ENCODE measurements at regions not wholly inside any gene's neighbourhood (a gene's known extent, or its start where the extent isn't known, plus 50 kb on each side); places are given as distances from the start of the nearest gene placed in this dataset.

GRCh38 chr6:85314586-85314985 is 135.3 kb upstream of the NT5E start:
- no peaks in the 10 kb centered on the region for H3K36me3 ChIP-seq (ENCODE audit: control insufficient read depth in 4 of 4, insufficient read depth in 4 of 4, low read length in 4 of 4)
- no peaks in the 10 kb centered on the region for H3K4me1 ChIP-seq (ENCODE audit: control insufficient read depth in 5 of 5, insufficient read depth in 5 of 5, low read length in 5 of 5)
- H3K9ac ChIP-seq (ENCODE audit: insufficient read depth in 1 of 2, low read length in 2 of 2) = no peak overlapping the region
- H3K27ac ChIP-seq (ENCODE audit: low read depth in 1 of 2, low read length in 1 of 2) = no peak overlapping the region
- peaks cover 0 to 10% (median 4%) of the 10 kb centered on the region in 4 donors for H3K9me3 ChIP-seq (ENCODE audit: control insufficient read depth in 4 of 4, insufficient read depth in 3 of 4, low read length in 3 of 4)
- 82 to 87% methylated on average over 7 of the region's 7 CpGs for WGBS, 2 donors
- TF ChIP-seq CTCF (IDR thresholded peaks at IDR 0.05; ENCODE audit: control extremely low read depth, extremely low read depth) = no peak
- no peak overlapping the region for H3K4me3 ChIP-seq
- H3K27me3 ChIP-seq (ENCODE audit: control insufficient read depth in 3 of 3, insufficient read depth in 3 of 3, low read length in 2 of 3) = no peaks in the 10 kb centered on the region
- no peak for DNase-seq
- ATAC-seq (ENCODE audit: insufficient read depth, low FRiP score) = no peak

- no peaks in the 10 kb centered on the region for H3K4me1 ChIP-seq (ENCODE audit: control insufficient read depth in 5 of 5, insufficient read depth in 5 of 5, low read length in 5 of 5)
- no peak for DNase-seq
- no peaks in the 10 kb centered on the region for H3K9me3 ChIP-seq (ENCODE audit: control insufficient read depth in 4 of 4, insufficient read depth in 3 of 4, low read length in 3 of 4)
- whole genome bisulfite sequencing, 2 donors = 80% methylated on average over 3 of the region's 3 CpGs
- H3K27ac ChIP-seq (ENCODE audit: low read depth in 1 of 2, low read length in 1 of 2) = no peak overlapping the region
- H3K9ac ChIP-seq (ENCODE audit: insufficient read depth in 1 of 2, low read length in 2 of 2) = no peak overlapping the region
- no peak overlapping the region for H3K4me3 ChIP-seq
- H3K36me3 ChIP-seq (ENCODE audit: control insufficient read depth in 4 of 4, insufficient read depth in 4 of 4, low read length in 4 of 4) = no peaks in the 10 kb centered on the region
- TF ChIP-seq CTCF (IDR thresholded peaks at IDR 0.05; ENCODE audit: control extremely low read depth, extremely low read depth) = no peak
- no peak for ATAC-seq (ENCODE audit: insufficient read depth, low FRiP score)
- H3K27me3 ChIP-seq (ENCODE audit: control insufficient read depth in 3 of 3, insufficient read depth in 3 of 3, low read length in 2 of 3) = no peaks in the 10 kb centered on the region
Observed at GRCh38 chr6:85300581-85300980, 149.3 kb upstream of the NT5E start.

- 57 to 73% methylated on average over 3 of the region's 3 CpGs for WGBS, 2 donors
- no peak overlapping the region for H3K27ac ChIP-seq (ENCODE audit: low read depth in 1 of 2, low read length in 1 of 2)
- DNase-seq = no peak
- H3K4me3 ChIP-seq = no peak overlapping the region
- no peak overlapping the region for H3K9ac ChIP-seq (ENCODE audit: insufficient read depth in 1 of 2, low read length in 2 of 2)
- no peaks in the 10 kb centered on the region for H3K27me3 ChIP-seq (ENCODE audit: control insufficient read depth in 3 of 3, insufficient read depth in 3 of 3, low read length in 2 of 3)
- ATAC-seq (ENCODE audit: insufficient read depth, low FRiP score) = no peak
- no peaks in the 10 kb centered on the region for H3K4me1 ChIP-seq (ENCODE audit: control insufficient read depth in 5 of 5, insufficient read depth in 5 of 5, low read length in 5 of 5)
- TF ChIP-seq CTCF (IDR thresholded peaks at IDR 0.05; ENCODE audit: control extremely low read depth, extremely low read depth) = no peak
- H3K9me3 ChIP-seq (ENCODE audit: control insufficient read depth in 4 of 4, insufficient read depth in 3 of 4, low read length in 3 of 4) = no peaks in the 10 kb centered on the region
- no peaks in the 10 kb centered on the region for H3K36me3 ChIP-seq (ENCODE audit: control insufficient read depth in 4 of 4, insufficient read depth in 4 of 4, low read length in 4 of 4)
Observed at GRCh38 chr6:85298553-85298952, 151.3 kb upstream of the NT5E start.

- H3K4me3 ChIP-seq = no peak overlapping the region
- no peaks in the 10 kb centered on the region for H3K4me1 ChIP-seq (ENCODE audit: control insufficient read depth in 5 of 5, insufficient read depth in 5 of 5, low read length in 5 of 5)
- peaks cover 0 to 3% (median 0%) of the 10 kb centered on the region in 4 donors for H3K9me3 ChIP-seq (ENCODE audit: control insufficient read depth in 4 of 4, insufficient read depth in 3 of 4, low read length in 3 of 4)
- H3K36me3 ChIP-seq (ENCODE audit: control insufficient read depth in 4 of 4, insufficient read depth in 4 of 4, low read length in 4 of 4) = no peaks in the 10 kb centered on the region
- TF ChIP-seq CTCF (IDR thresholded peaks at IDR 0.05; ENCODE audit: control extremely low read depth, extremely low read depth) = no peak
- ATAC-seq (ENCODE audit: insufficient read depth, low FRiP score) (no peak), DNase-seq (no peak)
- no peak overlapping the region for H3K9ac ChIP-seq (ENCODE audit: insufficient read depth in 1 of 2, low read length in 2 of 2)
- H3K27me3 ChIP-seq (ENCODE audit: control insufficient read depth in 3 of 3, insufficient read depth in 3 of 3, low read length in 2 of 3) = no peaks in the 10 kb centered on the region
- H3K27ac ChIP-seq (ENCODE audit: low read depth in 1 of 2, low read length in 1 of 2) = no peak overlapping the region
- 81 to 91% methylated on average over 3 of the region's 3 CpGs for WGBS, 2 donors
Observed at GRCh38 chr6:85291326-85291725, 158.6 kb upstream of the NT5E start.

All from lung (tissue), 11 donors.